ENCODE measurements at regions not wholly inside any gene's neighbourhood (a gene's known extent, or its start where the extent isn't known, plus 50 kb on each side); places are given as distances from the start of the nearest gene placed in this dataset.

DNA sequence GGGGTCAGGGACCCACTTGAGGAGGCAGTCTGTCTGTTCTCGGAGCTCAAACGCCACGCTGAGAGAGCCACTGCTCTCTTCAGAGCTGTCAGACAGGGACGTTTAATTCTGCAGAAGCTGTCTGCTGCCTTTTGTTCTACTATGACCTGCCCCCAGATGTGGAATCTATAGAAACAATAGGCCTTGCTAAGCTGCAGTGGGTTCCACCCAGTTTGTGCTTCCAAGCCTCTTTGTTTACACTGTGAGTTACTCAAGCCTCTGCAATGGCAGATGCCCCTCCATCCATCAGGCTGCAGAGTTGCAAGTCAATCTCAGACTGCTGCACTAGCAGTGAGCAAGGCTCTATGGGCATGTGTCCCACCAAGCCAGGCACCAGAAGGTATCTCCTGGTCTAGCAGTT lies 158.1 kb downstream of the DTHD1 start:
- TF ChIP-seq, protein P1, sequence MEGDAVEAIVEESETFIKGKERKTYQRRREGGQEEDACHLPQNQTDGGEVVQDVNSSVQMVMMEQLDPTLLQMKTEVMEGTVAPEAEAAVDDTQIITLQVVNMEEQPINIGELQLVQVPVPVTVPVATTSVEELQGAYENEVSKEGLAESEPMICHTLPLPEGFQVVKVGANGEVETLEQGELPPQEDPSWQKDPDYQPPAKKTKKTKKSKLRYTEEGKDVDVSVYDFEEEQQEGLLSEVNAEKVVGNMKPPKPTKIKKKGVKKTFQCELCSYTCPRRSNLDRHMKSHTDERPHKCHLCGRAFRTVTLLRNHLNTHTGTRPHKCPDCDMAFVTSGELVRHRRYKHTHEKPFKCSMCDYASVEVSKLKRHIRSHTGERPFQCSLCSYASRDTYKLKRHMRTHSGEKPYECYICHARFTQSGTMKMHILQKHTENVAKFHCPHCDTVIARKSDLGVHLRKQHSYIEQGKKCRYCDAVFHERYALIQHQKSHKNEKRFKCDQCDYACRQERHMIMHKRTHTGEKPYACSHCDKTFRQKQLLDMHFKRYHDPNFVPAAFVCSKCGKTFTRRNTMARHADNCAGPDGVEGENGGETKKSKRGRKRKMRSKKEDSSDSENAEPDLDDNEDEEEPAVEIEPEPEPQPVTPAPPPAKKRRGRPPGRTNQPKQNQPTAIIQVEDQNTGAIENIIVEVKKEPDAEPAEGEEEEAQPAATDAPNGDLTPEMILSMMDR (IDR thresholded peaks at IDR 0.05), result no peak
- no peak for TF ChIP-seq POLR2A (IDR thresholded peaks at IDR 0.05)
